Stimulated activated effector memory CD8-positive, alpha-beta T cell treated with anti-CD3 and anti-CD28 coated beads, Interleukin-12 subunit alpha, Interleukin-12 subunit beta, amount 100 ng/mL, for 72 hours (primary cell): ENCODE measurements at regions not wholly inside any gene's neighbourhood (a gene's known extent, or its start where the extent isn't known, plus 50 kb on each side); places are given as distances from the start of the nearest gene placed in this dataset.
"Not testable (repeated sequence)": the region's sequence is repeated elsewhere in the genome, so short reads cannot be mapped to it uniquely, and the experiment has no call there.

Experiments used
- ATAC-seq: fragments of 150-1000 bp; cut with Tn5 transposase; 2 replicates; pipeline ENCODE4 v1.10.0; 2021
- DNase-seq, 2 donors: peaks; one replicate each; pipeline ENCODE4 v3.0.0; 2021 to 2022; ENCODE audit warnings: low spot score in 2 of 2
- H3K27ac Mint-ChIP-seq: one replicate; pipeline ENCODE4 v1.8.0; 2022; ENCODE audit warnings: mild to moderate bottlenecking, mixed read lengths
- H3K36me3 Mint-ChIP-seq: one replicate; pipeline ENCODE4 v1.8.0; 2022; ENCODE audit warnings: mild to moderate bottlenecking, mixed read lengths
- H3K4me1 Mint-ChIP-seq: one replicate; pipeline ENCODE4 v1.8.0; 2022; ENCODE audit warnings: mixed read lengths
- H3K4me3 Mint-ChIP-seq: one replicate; pipeline ENCODE4 v1.8.0; 2022; ENCODE audit warnings: mild to moderate bottlenecking, mixed read lengths
- H3K9me3 Mint-ChIP-seq: one replicate; pipeline ENCODE4 v1.8.0; 2022; ENCODE audit warnings: mixed read lengths

GRCh38 chr10:62979921-62980320 is 153.2 kb upstream of the NRBF2 start:
- Mint-ChIP-seq H3K4me1 (peaks cover 25% of the 10 kb centered on the region), H3K4me3 (no peak overlapping the region), H3K9me3 (peaks cover 6% of the 10 kb centered on the region), H3K36me3 (no peaks in the 10 kb centered on the region), H3K27ac (no peak overlapping the region)
- no peak for DNase-seq
- ATAC-seq: no peak

GRCh38 chr10:62978482-62978881 is 154.6 kb upstream of the NRBF2 start:
- peak; percentile 67 for ATAC-seq

DNA sequence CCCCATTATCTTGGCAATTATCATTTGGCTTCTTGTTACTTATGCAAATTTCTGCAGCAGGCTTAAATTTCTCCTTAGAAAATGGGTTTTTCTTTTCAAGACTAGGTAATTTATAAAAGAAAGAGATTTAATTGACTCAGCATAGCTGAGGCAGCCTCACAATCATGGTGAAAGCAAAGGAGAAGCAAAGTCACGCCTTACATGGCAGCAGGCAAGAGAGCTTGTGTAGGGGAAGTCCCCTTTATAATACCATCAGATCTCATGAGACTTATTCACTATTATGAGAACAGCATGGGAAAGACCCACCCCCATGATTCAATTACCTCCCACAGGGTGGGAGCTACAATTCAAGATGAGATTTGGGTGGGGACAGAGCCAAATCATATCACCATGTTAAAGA is 158.3 kb upstream of the NRBF2 start:
- ATAC-seq, DNase-seq, H3K36me3 Mint-ChIP-seq, H3K4me3 Mint-ChIP-seq, H3K27ac Mint-ChIP-seq, H3K4me1 Mint-ChIP-seq, H3K9me3 Mint-ChIP-seq: not testable (repeated sequence)

More at GRCh38 chr10:62978482-62978881, 154.6 kb upstream of the NRBF2 start:
- peaks cover 25% of the 10 kb centered on the region for H3K4me1 Mint-ChIP-seq
- no peaks in the 10 kb centered on the region for H3K36me3 Mint-ChIP-seq
- no peak overlapping the region for H3K27ac Mint-ChIP-seq
- H3K9me3 Mint-ChIP-seq: peaks cover 9% of the 10 kb centered on the region
- DNase-seq: no peak
- H3K4me3 Mint-ChIP-seq: no peak overlapping the region

GRCh38 chr10:62972103-62972502 is 155.9 kb upstream of the EGR2 start:
- no peaks in the 10 kb centered on the region for H3K36me3 Mint-ChIP-seq
- ATAC-seq: no peak
- H3K27ac Mint-ChIP-seq: no peak overlapping the region
- no peak for DNase-seq
- H3K4me3 Mint-ChIP-seq: no peak overlapping the region
- no peaks in the 10 kb centered on the region for H3K4me1 Mint-ChIP-seq
- H3K9me3 Mint-ChIP-seq: peaks cover 9% of the 10 kb centered on the region

DNA sequence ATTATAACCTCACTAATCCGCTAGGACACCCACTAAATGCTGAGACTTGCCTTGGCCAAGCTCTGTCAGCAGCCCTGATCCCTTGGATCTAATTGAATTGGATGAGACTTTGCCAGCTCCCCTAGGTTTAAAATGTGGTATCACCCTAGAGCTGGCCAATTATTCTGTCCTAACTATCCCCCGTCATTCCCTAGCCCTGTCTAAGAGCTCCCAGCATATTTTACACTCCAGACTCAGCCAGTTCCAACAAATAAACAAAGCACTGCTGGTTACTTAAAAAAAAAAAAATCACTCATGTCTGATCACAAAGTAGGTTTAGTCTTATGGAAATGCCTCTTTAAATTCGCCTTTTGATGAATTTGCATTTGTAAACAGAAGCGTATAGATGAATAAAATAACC is 147.9 kb upstream of the EGR2 start:
- no peaks in the 10 kb centered on the region for H3K4me1 Mint-ChIP-seq
- H3K36me3 Mint-ChIP-seq: no peaks in the 10 kb centered on the region
- no peak overlapping the region for H3K27ac Mint-ChIP-seq
- no peaks in the 10 kb centered on the region for H3K9me3 Mint-ChIP-seq
- no peak overlapping the region for H3K4me3 Mint-ChIP-seq
- ATAC-seq (no peak), DNase-seq (no peak)

DNA sequence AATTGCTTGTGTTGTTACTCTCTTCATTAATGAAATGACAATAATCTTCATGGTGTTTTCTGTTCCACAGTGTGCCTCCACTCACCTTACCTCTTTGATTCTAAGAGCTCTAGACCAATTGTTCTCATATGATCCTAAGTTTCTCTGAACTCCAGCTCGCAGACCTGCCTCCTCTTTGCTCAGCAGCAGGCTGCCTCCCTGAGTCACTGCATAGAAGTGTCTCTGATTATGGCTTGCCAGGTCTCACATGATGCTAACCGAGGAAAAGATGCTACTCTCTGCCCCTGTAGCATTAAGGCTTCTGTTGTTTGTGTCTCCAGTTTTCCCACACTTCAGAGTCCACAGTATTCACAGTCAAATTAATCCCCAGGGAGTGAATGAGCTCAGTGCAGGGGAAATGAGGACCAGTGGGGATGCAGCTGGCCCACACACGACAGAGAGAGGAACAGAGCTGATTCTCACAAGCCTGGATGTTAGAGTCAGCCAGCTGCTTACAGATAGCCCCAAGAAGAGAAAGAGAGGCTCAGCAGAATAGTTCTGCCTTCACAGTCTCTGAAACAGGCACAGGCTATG is 145.9 kb upstream of the EGR2 start:
- H3K4me3 Mint-ChIP-seq: no peak overlapping the region
- no peaks in the 10 kb centered on the region for H3K36me3 Mint-ChIP-seq
- no peak for ATAC-seq
- H3K9me3 Mint-ChIP-seq: no peaks in the 10 kb centered on the region
- H3K4me1 Mint-ChIP-seq: no peaks in the 10 kb centered on the region
- no peak for DNase-seq
- H3K27ac Mint-ChIP-seq: no peak overlapping the region

DNA sequence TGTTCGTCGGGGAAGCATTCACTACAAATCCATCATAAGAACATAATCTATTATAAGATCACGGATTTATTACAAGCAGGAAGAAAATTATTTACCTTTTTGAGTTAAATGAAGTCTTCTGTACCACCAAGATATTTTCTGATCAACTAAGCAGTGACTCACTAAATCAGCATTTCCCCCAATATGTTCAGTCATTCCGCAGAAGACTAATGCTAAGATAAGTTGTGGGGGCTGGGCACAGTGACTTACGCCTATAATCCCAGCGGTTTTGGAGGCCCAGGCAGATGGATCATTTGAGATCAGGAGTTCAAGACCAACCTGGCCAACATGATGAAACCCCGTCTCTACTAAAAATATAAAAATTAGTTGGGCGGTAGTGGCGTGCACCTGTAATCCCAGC is 144.2 kb upstream of the EGR2 start:
- Mint-ChIP-seq H3K27ac (no peak overlapping the region), H3K4me3 (no peak overlapping the region), H3K4me1 (no peaks in the 10 kb centered on the region), H3K36me3 (no peaks in the 10 kb centered on the region), H3K9me3 (no peaks in the 10 kb centered on the region)
- ATAC-seq (no peak), DNase-seq (no peak)

DNA sequence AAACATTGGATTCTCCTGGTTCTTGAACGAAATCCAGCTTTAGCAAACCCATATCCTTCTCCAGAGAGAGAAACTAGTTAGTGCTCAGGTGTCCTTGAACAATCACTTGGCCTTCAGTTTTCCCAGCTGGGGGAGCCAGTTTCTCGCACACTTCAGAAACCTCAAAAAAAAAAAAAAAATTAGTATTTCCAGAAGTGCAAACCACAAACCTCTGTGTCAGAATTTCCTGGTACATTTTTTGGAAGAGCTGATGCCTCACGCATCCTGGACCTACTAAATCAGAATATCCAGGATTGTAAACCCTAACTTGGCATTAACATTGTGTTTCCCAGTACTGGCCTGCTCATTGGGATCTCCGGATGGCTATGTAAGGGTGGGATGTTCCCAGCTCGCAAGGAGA is 143.4 kb upstream of the EGR2 start:
- Mint-ChIP-seq H3K4me3 (no peak overlapping the region), H3K4me1 (no peaks in the 10 kb centered on the region), H3K36me3 (no peaks in the 10 kb centered on the region), H3K9me3 (no peaks in the 10 kb centered on the region), H3K27ac (no peak overlapping the region)
- DNase-seq (no peak), ATAC-seq (no peak)

GRCh38 chr10:62958980-62959379 is 142.8 kb upstream of the EGR2 start:
- Mint-ChIP-seq H3K27ac (no peak overlapping the region), H3K36me3 (no peaks in the 10 kb centered on the region), H3K4me3 (no peak overlapping the region), H3K4me1 (no peaks in the 10 kb centered on the region), H3K9me3 (no peaks in the 10 kb centered on the region)
- DNase-seq (no peak), ATAC-seq (no peak)

DNA sequence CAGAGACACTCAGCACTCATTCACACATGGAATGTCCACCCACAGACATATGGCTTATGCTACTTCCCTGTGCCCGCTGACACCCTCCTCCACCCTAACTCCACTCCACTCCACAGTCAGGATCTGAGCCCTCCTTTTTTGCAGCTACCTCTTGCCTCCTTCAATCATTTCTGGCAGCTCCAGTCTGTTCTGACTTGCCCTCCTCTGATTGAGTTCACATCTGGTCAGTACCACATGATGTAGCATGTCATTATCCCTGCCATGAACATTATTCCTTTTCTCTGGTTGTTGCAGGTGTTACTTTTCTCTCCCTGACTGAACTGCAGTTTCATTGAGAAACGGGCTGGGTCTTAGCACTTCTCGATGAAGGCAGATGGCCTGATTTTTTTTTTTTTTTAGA is 130.1 kb upstream of the EGR2 start:
- Mint-ChIP-seq H3K4me1 (no peaks in the 10 kb centered on the region), H3K27ac (no peak overlapping the region), H3K4me3 (no peak overlapping the region), H3K9me3 (no peaks in the 10 kb centered on the region), H3K36me3 (no peaks in the 10 kb centered on the region)
- ATAC-seq (no peak), DNase-seq (no peak)

GRCh38 chr10:62939698-62940097 is 123.5 kb upstream of the EGR2 start:
- no peak for DNase-seq
- Mint-ChIP-seq H3K36me3 (no peaks in the 10 kb centered on the region), H3K4me1 (peaks cover 10% of the 10 kb centered on the region), H3K4me3 (no peak overlapping the region), H3K27ac (no peak overlapping the region), H3K9me3 (no peaks in the 10 kb centered on the region)
- no peak for ATAC-seq

- no peak for DNase-seq
- Mint-ChIP-seq H3K4me3 (no peak overlapping the region), H3K9me3 (no peaks in the 10 kb centered on the region), H3K4me1 (peaks cover 13% of the 10 kb centered on the region), H3K27ac (no peak overlapping the region), H3K36me3 (no peaks in the 10 kb centered on the region)
- ATAC-seq: no peak
Observed at GRCh38 chr10:62938672-62939071, 122.5 kb upstream of the EGR2 start.

DNA sequence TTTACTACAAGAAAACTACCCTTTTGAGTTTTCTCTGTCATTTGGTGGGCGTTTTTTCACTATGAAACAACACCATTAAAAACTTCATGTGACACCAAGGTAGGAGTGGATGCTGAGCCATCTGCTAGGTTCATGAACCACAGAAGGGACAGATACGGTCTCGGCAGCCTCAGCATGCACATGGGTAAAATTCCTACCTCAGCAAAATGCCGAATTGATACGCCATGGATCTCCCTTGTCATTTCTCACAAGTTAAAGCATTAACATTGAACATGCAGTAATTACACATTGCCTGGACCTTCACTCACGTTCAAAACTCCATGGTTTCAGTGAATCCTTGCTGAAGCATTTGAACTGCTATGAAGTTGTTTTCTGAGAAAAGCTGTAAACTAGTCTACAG is 121.5 kb upstream of the EGR2 start:
- ATAC-seq (peak; percentile 36), DNase-seq (no peak)
- Mint-ChIP-seq H3K4me1 (peaks cover 13% of the 10 kb centered on the region), H3K27ac (no peak overlapping the region), H3K36me3 (no peaks in the 10 kb centered on the region), H3K9me3 (no peaks in the 10 kb centered on the region), H3K4me3 (no peak overlapping the region)

- no peak overlapping the region for H3K27ac Mint-ChIP-seq
- no peak overlapping the region for H3K4me3 Mint-ChIP-seq
- DNase-seq (no peak), ATAC-seq (no peak)
- peaks cover 13% of the 10 kb centered on the region for H3K4me1 Mint-ChIP-seq
- no peaks in the 10 kb centered on the region for H3K36me3 Mint-ChIP-seq
- H3K9me3 Mint-ChIP-seq: no peaks in the 10 kb centered on the region
Observed at GRCh38 chr10:62935022-62935421, 118.9 kb upstream of the EGR2 start.

DNA sequence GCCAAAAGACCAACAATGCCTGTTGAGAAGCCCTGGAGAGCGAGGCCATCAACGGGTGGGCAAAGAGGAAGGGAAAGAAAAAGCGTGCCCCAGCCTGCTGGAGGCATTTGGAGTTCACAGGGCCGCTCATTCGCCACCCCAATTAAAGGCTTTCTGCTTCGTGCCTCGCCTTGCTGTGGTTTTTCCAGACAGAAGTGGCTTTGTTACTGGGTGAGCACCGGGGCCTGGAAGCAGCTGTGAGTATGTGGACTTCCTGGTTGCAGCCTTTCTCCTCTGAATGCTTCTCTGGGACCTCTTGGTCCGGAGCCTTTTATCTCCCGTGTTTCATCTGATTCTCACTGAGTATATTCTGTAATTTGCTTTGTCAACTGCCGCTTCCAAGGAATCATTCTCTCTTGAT is 118.1 kb upstream of the EGR2 start:
- H3K27ac Mint-ChIP-seq: no peak overlapping the region
- peaks cover 13% of the 10 kb centered on the region for H3K4me1 Mint-ChIP-seq
- H3K9me3 Mint-ChIP-seq: no peaks in the 10 kb centered on the region
- DNase-seq (no peak), ATAC-seq (no peak)
- H3K36me3 Mint-ChIP-seq: no peaks in the 10 kb centered on the region
- H3K4me3 Mint-ChIP-seq: no peak overlapping the region

DNA sequence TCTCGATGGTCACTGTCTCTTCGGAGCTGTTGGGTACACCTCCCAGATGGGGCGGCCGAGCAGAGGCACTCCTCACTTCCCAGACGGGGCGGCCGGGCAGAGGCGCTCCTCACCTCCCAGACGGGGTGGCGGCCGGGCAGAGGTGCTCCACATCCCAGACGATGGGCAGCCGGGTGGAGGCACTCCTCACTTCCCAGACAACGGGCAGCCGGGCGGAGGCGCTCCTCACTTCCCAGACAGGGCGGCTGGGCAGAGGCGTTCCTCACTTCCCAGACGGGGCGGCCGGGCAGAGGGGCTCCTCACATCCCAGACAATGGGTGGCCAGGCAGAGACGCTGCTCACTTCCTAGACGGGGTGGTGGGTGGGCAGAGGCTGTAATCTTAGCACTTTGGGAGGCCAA is 112.6 kb upstream of the EGR2 start:
- not testable (repeated sequence) for ATAC-seq, H3K4me1 Mint-ChIP-seq, H3K36me3 Mint-ChIP-seq, H3K9me3 Mint-ChIP-seq, H3K4me3 Mint-ChIP-seq, DNase-seq, H3K27ac Mint-ChIP-seq

DNA sequence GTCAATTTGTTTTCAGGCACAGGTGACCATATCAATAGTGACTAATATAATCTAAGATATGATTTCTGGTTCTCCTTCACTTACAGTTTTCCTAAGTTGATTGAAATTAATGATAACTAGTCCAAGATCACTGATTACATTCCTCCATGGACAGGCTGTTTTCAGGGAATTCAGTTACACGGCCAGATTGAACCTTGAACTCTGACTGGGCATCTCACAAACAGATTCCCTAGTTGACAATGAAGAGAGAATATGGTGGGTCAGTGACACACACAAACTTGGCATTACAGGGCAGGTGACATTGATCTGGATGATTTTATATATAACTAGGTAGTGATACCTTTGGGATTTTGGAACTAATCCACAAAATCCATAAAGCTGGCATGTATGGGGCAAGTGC is 110.2 kb upstream of the EGR2 start:
- DNase-seq: no peak
- no peaks in the 10 kb centered on the region for H3K36me3 Mint-ChIP-seq
- H3K4me3 Mint-ChIP-seq: no peak overlapping the region
- no peak for ATAC-seq
- no peaks in the 10 kb centered on the region for H3K9me3 Mint-ChIP-seq
- no peak overlapping the region for H3K27ac Mint-ChIP-seq
- no peaks in the 10 kb centered on the region for H3K4me1 Mint-ChIP-seq
